ENCODE measurements at regions not wholly inside any gene's neighbourhood (a gene's known extent, or its start where the extent isn't known, plus 50 kb on each side); places are given as distances from the start of the nearest gene placed in this dataset.

DNA sequence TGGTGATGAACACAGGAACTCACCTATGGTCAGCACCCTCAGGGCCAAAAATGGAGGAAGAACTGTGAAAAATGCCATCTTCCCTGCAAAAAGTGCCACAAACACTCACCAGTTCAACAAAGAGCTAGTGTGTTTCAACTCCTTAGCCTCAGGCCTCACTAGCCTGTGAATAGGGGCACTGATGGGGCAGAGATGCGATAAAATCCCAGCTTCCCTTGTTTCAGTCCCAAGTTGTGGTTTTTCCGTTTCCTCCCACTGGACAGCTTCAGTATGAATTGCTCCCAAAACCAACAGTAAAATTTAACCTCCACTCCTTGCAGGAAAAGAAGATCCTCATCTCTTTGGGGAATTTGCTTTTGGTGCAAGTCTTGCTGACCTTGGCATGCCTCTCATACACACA, 117.4 kb upstream of the ADAMTS9 start:
- no peak overlapping the region for H2AFZ ChIP-seq (ENCODE audit: low read depth, low read length)
- H3K36me3 ChIP-seq (ENCODE audit: control insufficient read depth in 1 of 2, insufficient read depth in 2 of 2, low read depth in 1 of 2, low read length in 2 of 2) = no peaks in the 10 kb centered on the region
- no peak overlapping the region for H3K27ac ChIP-seq (ENCODE audit: low read length, poor library complexity, severe bottlenecking)
- no peak overlapping the region for H3K4me2 ChIP-seq (ENCODE audit: low read length, poor library complexity, severe bottlenecking)
- no peak overlapping the region for H3K4me3 ChIP-seq (ENCODE audit: insufficient read depth in 1 of 2, low read depth in 1 of 2, low read length in 2 of 2)
- H3K9me3 ChIP-seq (ENCODE audit: control insufficient read depth, low read length) = no peaks in the 10 kb centered on the region
- no peak overlapping the region for H4K8ac ChIP-seq (ENCODE audit: low read length)
- WGBS = 90% methylated on average over 2 of the region's 2 CpGs
- H4K91ac ChIP-seq (ENCODE audit: low read length) = no peak overlapping the region
- H3K18ac ChIP-seq (ENCODE audit: low read depth in 1 of 2, low read length in 2 of 2) = no peak overlapping the region
- H3K4me1 ChIP-seq (ENCODE audit: control insufficient read depth, insufficient read depth, low read depth, low read length) = no peaks in the 10 kb centered on the region
- no peaks in the 10 kb centered on the region for H3K79me1 ChIP-seq (replicated peaks; ENCODE audit: low read length, poor library complexity, severe bottlenecking)
- no peak overlapping the region for H3K9ac ChIP-seq (ENCODE audit: low read length)
- H3K23ac ChIP-seq (ENCODE audit: low read length in 2 of 2) = no peak overlapping the region
- H3K4ac ChIP-seq (ENCODE audit: low read depth in 1 of 2, low read length in 2 of 2) = no peak overlapping the region
- no peak overlapping the region for H2BK120ac ChIP-seq (ENCODE audit: low read depth, low read length)
- no peak overlapping the region for H2BK15ac ChIP-seq (ENCODE audit: low read depth, poor library complexity, severe bottlenecking)
- no peaks in the 10 kb centered on the region for H3K27me3 ChIP-seq (ENCODE audit: control insufficient read depth in 1 of 2, insufficient read depth in 1 of 2, low read length in 2 of 2)
- no peak for DNase-seq
- H2BK12ac ChIP-seq (ENCODE audit: low read length in 2 of 2) = no peak overlapping the region
- no peak overlapping the region for H3K14ac ChIP-seq (ENCODE audit: low read length in 2 of 2)
- no peak overlapping the region for H2BK5ac ChIP-seq (ENCODE audit: low read depth, low read length, poor library complexity, severe bottlenecking)
- no peak overlapping the region for H2AK5ac ChIP-seq (ENCODE audit: low read length, severe bottlenecking)

DNA sequence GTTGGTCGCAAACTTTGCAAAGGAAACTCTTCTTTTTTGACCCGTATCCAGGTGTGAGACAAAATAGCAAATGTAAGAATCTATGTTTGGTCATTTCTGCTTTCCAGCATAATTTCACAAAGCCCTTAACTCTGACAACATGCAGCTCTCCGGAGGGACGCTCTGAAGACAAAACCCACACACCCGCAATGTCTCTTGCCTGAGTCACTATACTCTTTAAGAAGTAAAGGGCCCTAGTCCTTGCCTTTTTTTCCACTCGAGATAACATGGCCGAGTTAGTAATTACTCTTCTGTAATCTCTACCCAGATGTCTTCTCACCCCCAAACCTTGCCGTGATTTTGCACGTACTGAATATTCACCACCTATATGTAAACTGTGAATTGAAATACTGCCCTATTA, 115.7 kb upstream of the ADAMTS9 start:
- Histone ChIP-seq H4K8ac (ENCODE audit: low read length) (no peak overlapping the region), H3K4me1 (ENCODE audit: control insufficient read depth, insufficient read depth, low read depth, low read length) (no peaks in the 10 kb centered on the region), H4K91ac (ENCODE audit: low read length) (no peak overlapping the region), H3K18ac (ENCODE audit: low read depth in 1 of 2, low read length in 2 of 2) (no peak overlapping the region), H2AK5ac (ENCODE audit: low read length, severe bottlenecking) (no peak overlapping the region), H3K79me1 (replicated peaks; ENCODE audit: low read length, poor library complexity, severe bottlenecking) (no peaks in the 10 kb centered on the region), H3K14ac (ENCODE audit: low read length in 2 of 2) (no peak overlapping the region), H2AFZ (ENCODE audit: low read depth, low read length) (no peak overlapping the region), H3K23ac (ENCODE audit: low read length in 2 of 2) (no peak overlapping the region), H2BK120ac (ENCODE audit: low read depth, low read length) (no peak overlapping the region), H3K9me3 (ENCODE audit: control insufficient read depth, low read length) (no peaks in the 10 kb centered on the region), H2BK15ac (ENCODE audit: low read depth, poor library complexity, severe bottlenecking) (no peak overlapping the region), H2BK12ac (ENCODE audit: low read length in 2 of 2) (no peak overlapping the region), H3K27ac (ENCODE audit: low read length, poor library complexity, severe bottlenecking) (no peak overlapping the region), H3K27me3 (ENCODE audit: control insufficient read depth in 1 of 2, insufficient read depth in 1 of 2, low read length in 2 of 2) (no peaks in the 10 kb centered on the region), H2BK5ac (ENCODE audit: low read depth, low read length, poor library complexity, severe bottlenecking) (no peak overlapping the region), H3K4me3 (ENCODE audit: insufficient read depth in 1 of 2, low read depth in 1 of 2, low read length in 2 of 2) (no peak overlapping the region), H3K9ac (ENCODE audit: low read length) (no peak overlapping the region), H3K4ac (ENCODE audit: low read depth in 1 of 2, low read length in 2 of 2) (no peak overlapping the region), H3K4me2 (ENCODE audit: low read length, poor library complexity, severe bottlenecking) (no peak overlapping the region), H3K36me3 (ENCODE audit: control insufficient read depth in 1 of 2, insufficient read depth in 2 of 2, low read depth in 1 of 2, low read length in 2 of 2) (no peaks in the 10 kb centered on the region)
- peak; percentile 63 for DNase-seq
- 58% methylated on average over 9 of the region's 9 CpGs for WGBS

DNA sequence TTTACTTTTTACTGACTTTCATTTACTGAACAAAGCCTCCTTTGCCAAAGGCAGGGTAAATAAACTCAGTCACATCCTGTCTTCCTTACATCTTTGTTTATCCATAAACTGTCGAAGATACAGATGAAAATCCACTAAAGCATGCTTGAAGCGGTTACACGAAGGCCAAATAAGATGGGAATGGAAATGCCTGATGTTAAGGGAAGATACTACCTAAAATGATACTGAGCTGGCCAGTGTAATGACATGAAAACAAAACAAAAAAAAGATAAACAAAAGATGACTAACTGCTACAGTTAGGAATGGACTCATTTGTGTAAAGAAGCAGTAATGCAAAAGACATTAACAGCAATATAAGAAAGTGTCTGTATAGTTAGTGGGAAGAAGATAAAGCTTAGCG, 114.7 kb upstream of the ADAMTS9 start:
- Histone ChIP-seq H4K8ac (ENCODE audit: low read length) (no peak overlapping the region), H2AK5ac (ENCODE audit: low read length, severe bottlenecking) (no peak overlapping the region), H3K27ac (ENCODE audit: low read length, poor library complexity, severe bottlenecking) (no peak overlapping the region), H2BK15ac (ENCODE audit: low read depth, poor library complexity, severe bottlenecking) (no peak overlapping the region), H2BK5ac (ENCODE audit: low read depth, low read length, poor library complexity, severe bottlenecking) (no peak overlapping the region), H3K79me1 (replicated peaks; ENCODE audit: low read length, poor library complexity, severe bottlenecking) (no peaks in the 10 kb centered on the region), H2BK120ac (ENCODE audit: low read depth, low read length) (no peak overlapping the region), H3K4ac (ENCODE audit: low read depth in 1 of 2, low read length in 2 of 2) (no peak overlapping the region), H3K9me3 (ENCODE audit: control insufficient read depth, low read length) (no peaks in the 10 kb centered on the region), H3K23ac (ENCODE audit: low read length in 2 of 2) (no peak overlapping the region), H3K4me2 (ENCODE audit: low read length, poor library complexity, severe bottlenecking) (no peak overlapping the region), H2BK12ac (ENCODE audit: low read length in 2 of 2) (no peak overlapping the region), H2AFZ (ENCODE audit: low read depth, low read length) (no peak overlapping the region), H3K18ac (ENCODE audit: low read depth in 1 of 2, low read length in 2 of 2) (no peak overlapping the region), H4K91ac (ENCODE audit: low read length) (no peak overlapping the region), H3K9ac (ENCODE audit: low read length) (no peak overlapping the region), H3K4me1 (ENCODE audit: control insufficient read depth, insufficient read depth, low read depth, low read length) (no peaks in the 10 kb centered on the region), H3K27me3 (ENCODE audit: control insufficient read depth in 1 of 2, insufficient read depth in 1 of 2, low read length in 2 of 2) (no peaks in the 10 kb centered on the region), H3K14ac (ENCODE audit: low read length in 2 of 2) (no peak overlapping the region), H3K36me3 (ENCODE audit: control insufficient read depth in 1 of 2, insufficient read depth in 2 of 2, low read depth in 1 of 2, low read length in 2 of 2) (no peaks in the 10 kb centered on the region), H3K4me3 (ENCODE audit: insufficient read depth in 1 of 2, low read depth in 1 of 2, low read length in 2 of 2) (no peak overlapping the region)
- 33% methylated on average over 3 of the region's 4 CpGs for WGBS
- peak; percentile 55 for DNase-seq

GRCh38 chr3:64801856-64802255, 114.1 kb upstream of the ADAMTS9 start:
- Histone ChIP-seq H3K18ac (ENCODE audit: low read depth in 1 of 2, low read length in 2 of 2) (peak overlapping the region in 1 of 2 experiments; percentile 40), H2BK12ac (ENCODE audit: low read length in 2 of 2) (no peak overlapping the region), H2BK5ac (ENCODE audit: low read depth, low read length, poor library complexity, severe bottlenecking) (no peak overlapping the region), H3K27ac (ENCODE audit: low read length, poor library complexity, severe bottlenecking) (no peak overlapping the region), H4K91ac (ENCODE audit: low read length) (no peak overlapping the region), H2AK5ac (ENCODE audit: low read length, severe bottlenecking) (no peak overlapping the region), H3K4me2 (ENCODE audit: low read length, poor library complexity, severe bottlenecking) (no peak overlapping the region), H3K14ac (ENCODE audit: low read length in 2 of 2) (no peak overlapping the region), H3K79me1 (replicated peaks; ENCODE audit: low read length, poor library complexity, severe bottlenecking) (no peaks in the 10 kb centered on the region), H3K9me3 (ENCODE audit: control insufficient read depth, low read length) (no peaks in the 10 kb centered on the region), H3K9ac (ENCODE audit: low read length) (no peak overlapping the region), H3K4me3 (ENCODE audit: insufficient read depth in 1 of 2, low read depth in 1 of 2, low read length in 2 of 2) (no peak overlapping the region), H4K8ac (ENCODE audit: low read length) (no peak overlapping the region), H3K36me3 (ENCODE audit: control insufficient read depth in 1 of 2, insufficient read depth in 2 of 2, low read depth in 1 of 2, low read length in 2 of 2) (no peaks in the 10 kb centered on the region), H2BK120ac (ENCODE audit: low read depth, low read length) (no peak overlapping the region), H2AFZ (ENCODE audit: low read depth, low read length) (no peak overlapping the region), H3K27me3 (ENCODE audit: control insufficient read depth in 1 of 2, insufficient read depth in 1 of 2, low read length in 2 of 2) (no peaks in the 10 kb centered on the region), H2BK15ac (ENCODE audit: low read depth, poor library complexity, severe bottlenecking) (no peak overlapping the region), H3K23ac (ENCODE audit: low read length in 2 of 2) (no peak overlapping the region), H3K4ac (ENCODE audit: low read depth in 1 of 2, low read length in 2 of 2) (no peak overlapping the region), H3K4me1 (ENCODE audit: control insufficient read depth, insufficient read depth, low read depth, low read length) (no peaks in the 10 kb centered on the region)
- peak; percentile 22 for DNase-seq
- 69% methylated on average over 3 of the region's 3 CpGs for WGBS
